Neural crest cell (in vitro differentiated cells): ENCODE measurements at regions not wholly inside any gene's neighbourhood (a gene's known extent, or its start where the extent isn't known, plus 50 kb on each side); places are given as distances from the start of the nearest gene placed in this dataset.

Source experiments
- DNase-seq: peaks from one replicate; pipeline ENCODE4 v3.0.0; 2021; ENCODE audit warnings: low read depth, mixed read lengths, low spot score
- H3K27ac Mint-ChIP-seq: one replicate; pipeline ENCODE4 v1.8.0; 2021; ENCODE audit warnings: mild to moderate bottlenecking, mixed read lengths; ENCODE audit not compliant: unreplicated experiment
- H3K27me3 Mint-ChIP-seq: 2 replicates; pipeline ENCODE4 v1.8.0; 2021; ENCODE audit warnings: low read depth, mild to moderate bottlenecking, mixed read lengths
- H3K36me3 Mint-ChIP-seq: 2 replicates; pipeline ENCODE4 v1.8.0; 2021; ENCODE audit warnings: low read depth, mild to moderate bottlenecking, mixed read lengths
- H3K4me1 Mint-ChIP-seq: 2 replicates; pipeline ENCODE4 v1.8.0; 2021; ENCODE audit warnings: mixed read lengths
- H3K4me3 Mint-ChIP-seq: one replicate; pipeline ENCODE4 v1.8.0; 2021; ENCODE audit warnings: mild to moderate bottlenecking, mixed read lengths
- H3K9me3 Mint-ChIP-seq: 2 replicates; pipeline ENCODE4 v1.8.0; 2021; ENCODE audit warnings: mixed read lengths
- CTCF ChIP-seq: fragments of 200-600 bp; sonication (generic); conservative IDR thresholded peaks from 2 replicates; pipeline ENCODE4 v1.5.0; 2021; ENCODE audit warnings: antibody characterized with exemption, mild to moderate bottlenecking

GRCh38 chr13:53631511-53631910, 602.9 kb downstream of the OLFM4 start:
- H3K4me3 Mint-ChIP-seq: no peak overlapping the region
- no peak for DNase-seq
- H3K27me3 Mint-ChIP-seq: no peaks in the 10 kb centered on the region
- no peaks in the 10 kb centered on the region for H3K9me3 Mint-ChIP-seq
- no peak for TF ChIP-seq CTCF
- H3K36me3 Mint-ChIP-seq: no peaks in the 10 kb centered on the region
- no peak overlapping the region for H3K27ac Mint-ChIP-seq
- no peaks in the 10 kb centered on the region for H3K4me1 Mint-ChIP-seq

- no peak for DNase-seq
- Mint-ChIP-seq H3K27me3 (no peaks in the 10 kb centered on the region), H3K36me3 (no peaks in the 10 kb centered on the region), H3K27ac (no peak overlapping the region), H3K4me1 (no peaks in the 10 kb centered on the region), H3K9me3 (no peaks in the 10 kb centered on the region), H3K4me3 (no peak overlapping the region)
- no peak for TF ChIP-seq CTCF
These were observed 609.4 kb downstream of the OLFM4 start for GRCh38 chr13:53638040-53638439.

DNA sequence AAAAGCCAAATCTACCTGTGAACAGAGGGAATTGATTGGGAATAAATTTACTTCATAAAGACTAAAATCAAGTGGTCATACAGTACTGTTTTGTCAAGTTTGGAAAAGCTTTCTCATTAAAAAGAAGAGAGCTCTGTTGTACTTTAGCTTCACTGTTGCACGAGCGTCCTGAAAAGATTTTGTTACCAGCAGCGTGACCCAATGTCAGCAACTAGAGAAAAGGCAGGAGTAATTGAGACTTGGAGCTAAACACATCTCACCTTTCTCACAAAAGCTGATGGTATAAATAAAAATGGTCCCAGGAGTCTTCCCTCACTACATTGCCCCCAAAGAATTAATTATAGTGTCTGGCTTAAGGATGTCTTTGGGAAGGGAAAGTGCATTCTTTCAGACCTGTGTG, 613.7 kb downstream of the OLFM4 start:
- Mint-ChIP-seq H3K36me3 (no peaks in the 10 kb centered on the region), H3K9me3 (no peaks in the 10 kb centered on the region), H3K4me1 (no peaks in the 10 kb centered on the region), H3K27me3 (no peaks in the 10 kb centered on the region), H3K27ac (no peak overlapping the region), H3K4me3 (no peak overlapping the region)
- DNase-seq: no peak
- no peak for TF ChIP-seq CTCF

DNA sequence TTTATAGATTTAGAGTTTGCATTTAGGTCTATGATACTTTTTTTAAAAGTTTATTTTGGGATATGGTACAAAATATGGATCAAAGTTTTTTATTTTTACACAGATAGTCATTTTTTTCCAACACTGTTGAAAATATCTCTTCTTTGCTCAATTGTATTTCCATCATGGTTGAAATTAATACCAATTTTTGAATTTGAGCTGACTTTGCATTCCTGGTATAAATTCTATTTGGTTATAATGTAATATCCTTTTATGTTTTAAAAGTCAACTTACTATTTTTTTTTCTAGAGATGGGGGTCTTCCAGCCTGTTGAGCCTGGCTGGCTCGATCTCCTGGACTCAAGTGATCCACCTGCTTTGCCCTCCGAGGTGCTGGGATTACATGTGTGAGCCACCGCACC, 620.1 kb downstream of the OLFM4 start:
- no peak overlapping the region for H3K27ac Mint-ChIP-seq
- no peaks in the 10 kb centered on the region for H3K27me3 Mint-ChIP-seq
- H3K9me3 Mint-ChIP-seq: no peaks in the 10 kb centered on the region
- no peaks in the 10 kb centered on the region for H3K4me1 Mint-ChIP-seq
- no peaks in the 10 kb centered on the region for H3K36me3 Mint-ChIP-seq
- H3K4me3 Mint-ChIP-seq: no peak overlapping the region
- DNase-seq: no peak
- TF ChIP-seq CTCF: no peak

- no peak for DNase-seq
- Mint-ChIP-seq H3K36me3 (no peaks in the 10 kb centered on the region), H3K27me3 (no peaks in the 10 kb centered on the region), H3K4me3 (no peak overlapping the region), H3K27ac (no peak overlapping the region), H3K4me1 (no peaks in the 10 kb centered on the region), H3K9me3 (no peaks in the 10 kb centered on the region)
- no peak for TF ChIP-seq CTCF
These were observed 643.4 kb downstream of the OLFM4 start for GRCh38 chr13:53672005-53672404.

- H3K36me3 Mint-ChIP-seq: no peaks in the 10 kb centered on the region
- H3K9me3 Mint-ChIP-seq: peaks cover 7% of the 10 kb centered on the region
- DNase-seq: no peak
- TF ChIP-seq CTCF: no peak
- no peaks in the 10 kb centered on the region for H3K4me1 Mint-ChIP-seq
- H3K27me3 Mint-ChIP-seq: no peaks in the 10 kb centered on the region
- no peak overlapping the region for H3K4me3 Mint-ChIP-seq
- H3K27ac Mint-ChIP-seq: no peak overlapping the region
These were observed 654.5 kb downstream of the OLFM4 start for GRCh38 chr13:53683146-53683545.
